Prostate gland (tissue), 2 donors: ENCODE measurements at regions not wholly inside any gene's neighbourhood (a gene's known extent, or its start where the extent isn't known, plus 50 kb on each side); places are given as distances from the start of the nearest gene placed in this dataset.

ENCODE experiments used
- POLR2AphosphoS5 ChIP-seq: sonication (generic); formaldehyde crosslinking; IDR thresholded peaks from one replicate; pipeline ENCODE4 v1.6.1; 2017; ENCODE audit warnings: antibody characterized with exemption
- TF ChIP-seq, protein P1 (sequence below), 4 experiments: fragments of 200-600 bp in 2 of 4; fragments of 450-650 bp in 2 of 4; sonication (generic) in 2 of 4; IDR thresholded peaks; 1 replicate in 3 of 4; 2 replicates in 1 of 4; pipeline ENCODE4 v1.5.1; 2016 to 2019; ENCODE audit warnings: antibody characterized with exemption in 4 of 4, mild to moderate bottlenecking in 2 of 4, moderate library complexity in 2 of 4

GRCh38 chr4:57254754-57255153 is 144.6 kb upstream of the IGFBP7 start:
- TF ChIP-seq, protein P1, sequence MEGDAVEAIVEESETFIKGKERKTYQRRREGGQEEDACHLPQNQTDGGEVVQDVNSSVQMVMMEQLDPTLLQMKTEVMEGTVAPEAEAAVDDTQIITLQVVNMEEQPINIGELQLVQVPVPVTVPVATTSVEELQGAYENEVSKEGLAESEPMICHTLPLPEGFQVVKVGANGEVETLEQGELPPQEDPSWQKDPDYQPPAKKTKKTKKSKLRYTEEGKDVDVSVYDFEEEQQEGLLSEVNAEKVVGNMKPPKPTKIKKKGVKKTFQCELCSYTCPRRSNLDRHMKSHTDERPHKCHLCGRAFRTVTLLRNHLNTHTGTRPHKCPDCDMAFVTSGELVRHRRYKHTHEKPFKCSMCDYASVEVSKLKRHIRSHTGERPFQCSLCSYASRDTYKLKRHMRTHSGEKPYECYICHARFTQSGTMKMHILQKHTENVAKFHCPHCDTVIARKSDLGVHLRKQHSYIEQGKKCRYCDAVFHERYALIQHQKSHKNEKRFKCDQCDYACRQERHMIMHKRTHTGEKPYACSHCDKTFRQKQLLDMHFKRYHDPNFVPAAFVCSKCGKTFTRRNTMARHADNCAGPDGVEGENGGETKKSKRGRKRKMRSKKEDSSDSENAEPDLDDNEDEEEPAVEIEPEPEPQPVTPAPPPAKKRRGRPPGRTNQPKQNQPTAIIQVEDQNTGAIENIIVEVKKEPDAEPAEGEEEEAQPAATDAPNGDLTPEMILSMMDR (IDR thresholded peaks at IDR 0.05) = no peak
- no peak for TF ChIP-seq POLR2AphosphoS5
